ENCODE measurements at regions not wholly inside any gene's neighbourhood (a gene's known extent, or its start where the extent isn't known, plus 50 kb on each side); places are given as distances from the start of the nearest gene placed in this dataset.

DNA sequence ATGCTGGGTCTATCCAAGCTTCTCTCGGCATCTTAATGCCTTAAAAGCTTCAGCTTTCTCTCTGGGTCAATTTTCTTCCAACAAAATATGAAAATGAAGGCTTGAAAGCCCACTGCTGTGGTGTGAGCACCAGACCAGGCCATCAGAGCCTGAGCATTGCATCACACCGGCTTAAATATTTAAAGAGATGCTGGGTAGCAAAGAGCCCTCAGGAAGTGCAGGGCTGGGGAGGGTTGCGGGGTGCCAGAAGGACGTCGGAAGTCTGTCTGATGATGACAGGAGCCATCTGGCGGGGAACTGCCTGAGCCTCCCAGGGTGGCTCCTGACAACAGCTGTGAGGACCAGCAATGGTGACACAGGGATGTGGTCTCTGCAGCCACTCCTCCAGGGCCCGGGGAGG lies 185.5 kb downstream of the OLFM1 start:
- TF ChIP-seq SPI1 (IDR thresholded peaks at IDR 0.05; ENCODE audit: borderline replicate concordance, low read depth): no peak
- Histone ChIP-seq H3K4me3 (replicated peaks; ENCODE audit: insufficient read depth, low read length) (no peak overlapping the region), H3K27ac (replicated peaks) (no peak overlapping the region), H3K27me3 (ENCODE audit: insufficient read depth, poor library complexity, severe bottlenecking) (no peaks in the 10 kb centered on the region)
- DNase-seq (ENCODE audit: low read depth in 1 of 2, low spot score in 1 of 2): no peak

DNA sequence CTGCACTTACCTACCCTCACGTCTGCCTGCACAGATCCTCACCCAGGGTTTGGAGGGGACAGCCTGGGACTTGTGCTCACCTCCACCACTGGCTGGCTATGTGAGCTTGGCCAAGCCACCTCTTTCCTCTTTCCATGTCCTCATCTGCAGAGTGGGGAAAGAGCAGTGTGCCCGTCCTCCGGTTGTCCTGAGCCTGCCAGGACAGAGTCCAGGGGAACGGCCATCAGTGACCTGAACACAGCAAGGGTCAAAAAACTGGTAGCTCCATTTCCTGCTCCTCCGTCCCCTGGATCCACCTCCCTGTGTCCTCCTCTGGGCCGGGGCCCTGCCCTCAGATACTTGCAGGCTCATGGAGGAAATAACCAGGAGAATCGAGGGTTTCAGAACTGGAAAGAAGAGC lies 187.7 kb downstream of the OLFM1 start:
- no peaks in the 10 kb centered on the region for H3K27me3 ChIP-seq (ENCODE audit: insufficient read depth, poor library complexity, severe bottlenecking)
- TF ChIP-seq GABPA (IDR thresholded peaks at IDR 0.05; ENCODE audit: low read depth) (no peak), POLR2AphosphoS5 (IDR thresholded peaks at IDR 0.05; ENCODE audit: low read depth) (no peak), CTCF (IDR thresholded peaks at IDR 0.05; ENCODE audit: insufficient read depth, low read length) (no peak), SPI1 (IDR thresholded peaks at IDR 0.05; ENCODE audit: borderline replicate concordance, low read depth) (no peak)
- TF ChIP-seq, protein P1, sequence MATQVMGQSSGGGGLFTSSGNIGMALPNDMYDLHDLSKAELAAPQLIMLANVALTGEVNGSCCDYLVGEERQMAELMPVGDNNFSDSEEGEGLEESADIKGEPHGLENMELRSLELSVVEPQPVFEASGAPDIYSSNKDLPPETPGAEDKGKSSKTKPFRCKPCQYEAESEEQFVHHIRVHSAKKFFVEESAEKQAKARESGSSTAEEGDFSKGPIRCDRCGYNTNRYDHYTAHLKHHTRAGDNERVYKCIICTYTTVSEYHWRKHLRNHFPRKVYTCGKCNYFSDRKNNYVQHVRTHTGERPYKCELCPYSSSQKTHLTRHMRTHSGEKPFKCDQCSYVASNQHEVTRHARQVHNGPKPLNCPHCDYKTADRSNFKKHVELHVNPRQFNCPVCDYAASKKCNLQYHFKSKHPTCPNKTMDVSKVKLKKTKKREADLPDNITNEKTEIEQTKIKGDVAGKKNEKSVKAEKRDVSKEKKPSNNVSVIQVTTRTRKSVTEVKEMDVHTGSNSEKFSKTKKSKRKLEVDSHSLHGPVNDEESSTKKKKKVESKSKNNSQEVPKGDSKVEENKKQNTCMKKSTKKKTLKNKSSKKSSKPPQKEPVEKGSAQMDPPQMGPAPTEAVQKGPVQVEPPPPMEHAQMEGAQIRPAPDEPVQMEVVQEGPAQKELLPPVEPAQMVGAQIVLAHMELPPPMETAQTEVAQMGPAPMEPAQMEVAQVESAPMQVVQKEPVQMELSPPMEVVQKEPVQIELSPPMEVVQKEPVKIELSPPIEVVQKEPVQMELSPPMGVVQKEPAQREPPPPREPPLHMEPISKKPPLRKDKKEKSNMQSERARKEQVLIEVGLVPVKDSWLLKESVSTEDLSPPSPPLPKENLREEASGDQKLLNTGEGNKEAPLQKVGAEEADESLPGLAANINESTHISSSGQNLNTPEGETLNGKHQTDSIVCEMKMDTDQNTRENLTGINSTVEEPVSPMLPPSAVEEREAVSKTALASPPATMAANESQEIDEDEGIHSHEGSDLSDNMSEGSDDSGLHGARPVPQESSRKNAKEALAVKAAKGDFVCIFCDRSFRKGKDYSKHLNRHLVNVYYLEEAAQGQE (IDR thresholded peaks at IDR 0.05; ENCODE audit: insufficient replicate concordance, low read depth): no peak
- DNase-seq (ENCODE audit: low read depth in 1 of 2, low spot score in 1 of 2): no peak
- H3K4me3 ChIP-seq (replicated peaks; ENCODE audit: insufficient read depth, low read length): no peak overlapping the region
- no peak overlapping the region for H3K27ac ChIP-seq (replicated peaks)

- H3K27ac ChIP-seq (replicated peaks): no peak overlapping the region
- TF ChIP-seq SPI1 (IDR thresholded peaks at IDR 0.05; ENCODE audit: borderline replicate concordance, low read depth): no peak
- TF ChIP-seq, protein P1 (IDR thresholded peaks at IDR 0.05; ENCODE audit: insufficient replicate concordance, low read depth): no peak
- TF ChIP-seq POLR2AphosphoS5 (IDR thresholded peaks at IDR 0.05; ENCODE audit: low read depth): no peak
- no peak for TF ChIP-seq GABPA (IDR thresholded peaks at IDR 0.05; ENCODE audit: low read depth)
- no peak for TF ChIP-seq CTCF (IDR thresholded peaks at IDR 0.05; ENCODE audit: insufficient read depth, low read length)
- H3K4me3 ChIP-seq (replicated peaks; ENCODE audit: insufficient read depth, low read length): no peak overlapping the region
- H3K27me3 ChIP-seq (ENCODE audit: insufficient read depth, poor library complexity, severe bottlenecking): no peaks in the 10 kb centered on the region
- DNase-seq (ENCODE audit: low read depth in 1 of 2, low spot score in 1 of 2): no peak
Measured at GRCh38 chr9:135275571-135276289, 188.3 kb downstream of the OLFM1 start.

- no peak for TF ChIP-seq SPI1 (IDR thresholded peaks at IDR 0.05; ENCODE audit: borderline replicate concordance, low read depth)
- no peak for TF ChIP-seq GABPA (IDR thresholded peaks at IDR 0.05; ENCODE audit: low read depth)
- TF ChIP-seq, protein P1 (IDR thresholded peaks at IDR 0.05; ENCODE audit: insufficient replicate concordance, low read depth): no peak
- TF ChIP-seq CTCF (IDR thresholded peaks at IDR 0.05; ENCODE audit: insufficient read depth, low read length): no peak
- no peak for TF ChIP-seq POLR2AphosphoS5 (IDR thresholded peaks at IDR 0.05; ENCODE audit: low read depth)
- Histone ChIP-seq H3K4me3 (replicated peaks; ENCODE audit: insufficient read depth, low read length) (no peak overlapping the region), H3K27me3 (ENCODE audit: insufficient read depth, poor library complexity, severe bottlenecking) (no peaks in the 10 kb centered on the region), H3K27ac (replicated peaks) (no peak overlapping the region)
- no peak for DNase-seq (ENCODE audit: low read depth in 1 of 2, low spot score in 1 of 2)
Measured at GRCh38 chr9:135277219-135278201, 190.0 kb downstream of the OLFM1 start.
